ENCODE measurements at regions not wholly inside any gene's neighbourhood (a gene's known extent, or its start where the extent isn't known, plus 50 kb on each side); places are given as distances from the start of the nearest gene placed in this dataset.

DNA sequence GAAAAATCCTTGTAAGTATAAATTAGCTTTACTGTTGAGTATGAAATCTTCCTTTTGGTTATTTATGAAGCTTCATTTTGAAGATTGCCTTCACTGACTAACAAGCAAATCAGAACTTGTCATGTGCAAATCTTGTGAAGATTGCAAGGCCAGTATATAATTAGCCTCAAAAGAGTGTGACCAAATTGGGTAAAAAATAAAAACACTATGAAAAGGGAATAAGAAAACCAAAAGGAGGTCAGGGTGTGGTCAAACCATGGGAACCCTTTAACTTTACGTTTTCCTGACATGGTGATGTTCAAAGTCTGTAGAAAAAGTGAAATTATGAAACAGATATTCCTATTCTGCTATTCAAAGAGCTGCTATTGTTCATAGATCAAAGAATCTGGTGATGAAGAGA is 230.3 kb downstream of the BCAT1 start:
- no peak overlapping the region for H3K4me2 ChIP-seq (ENCODE audit: insufficient read depth, low read length, poor library complexity, severe bottlenecking)
- no peak overlapping the region for H4K8ac ChIP-seq (ENCODE audit: low read depth, low read length)
- H2AK5ac ChIP-seq (ENCODE audit: low read depth, low read length) = no peak overlapping the region
- H3K14ac ChIP-seq (ENCODE audit: low read length) = no peak overlapping the region
- no peak overlapping the region for H3K23ac ChIP-seq (ENCODE audit: low read depth, low read length, poor library complexity)
- H3K9me3 ChIP-seq (replicated peaks in 1 of 2; ENCODE audit: control insufficient read depth in 2 of 2, insufficient read depth in 1 of 2, low read depth in 1 of 2, low read length in 2 of 2) = peaks cover 5% of the 10 kb centered on the region in 2 donors
- no peak overlapping the region for H4K91ac ChIP-seq (ENCODE audit: low read depth, low read length, poor library complexity)
- H3K4ac ChIP-seq (ENCODE audit: low read length) = no peak overlapping the region
- no peak overlapping the region for H2BK15ac ChIP-seq (ENCODE audit: low read length)
- no peak overlapping the region for H2BK12ac ChIP-seq (ENCODE audit: low read length)
- H3K27me3 ChIP-seq (ENCODE audit: control insufficient read depth in 3 of 3, insufficient read depth in 3 of 3, low read depth in 1 of 3, low read length in 3 of 3) = no peaks in the 10 kb centered on the region
- H3K36me3 ChIP-seq (replicated peaks in 1 of 2; ENCODE audit: control insufficient read depth in 2 of 2, insufficient read depth in 2 of 2, low read length in 2 of 2) = no peaks in the 10 kb centered on the region
- H2BK120ac ChIP-seq (ENCODE audit: low read depth, low read length) = no peak overlapping the region
- no peak overlapping the region for H3K18ac ChIP-seq (ENCODE audit: low read length)
- H3K4me3 ChIP-seq (ENCODE audit: low read length in 2 of 2) = no peak overlapping the region
- H2BK5ac ChIP-seq (ENCODE audit: low read length) = no peak overlapping the region
- no CpG with 5 or more reads among the region's 1 CpG for WGBS, 2 donors (ENCODE audit: extremely low coverage in 2 of 2, insufficient read length in 2 of 2, insufficient replicate concordance in 1 of 2)
- H3K27ac ChIP-seq (replicated peaks; ENCODE audit: low read length) = no peak overlapping the region
- no peak overlapping the region for H3K9ac ChIP-seq (ENCODE audit: low read depth, low read length, poor library complexity)
- no peaks in the 10 kb centered on the region for H3K79me1 ChIP-seq (ENCODE audit: low read depth, low read length)
- no peak for DNase-seq (ENCODE audit: low spot score)
- peaks cover 0 to 3% of the 10 kb centered on the region in 2 donors for H3K4me1 ChIP-seq (ENCODE audit: control insufficient read depth in 2 of 2, insufficient read depth in 1 of 2, low read depth in 1 of 2, low read length in 2 of 2)
- no peak overlapping the region for H2AFZ ChIP-seq (ENCODE audit: low read length)

DNA sequence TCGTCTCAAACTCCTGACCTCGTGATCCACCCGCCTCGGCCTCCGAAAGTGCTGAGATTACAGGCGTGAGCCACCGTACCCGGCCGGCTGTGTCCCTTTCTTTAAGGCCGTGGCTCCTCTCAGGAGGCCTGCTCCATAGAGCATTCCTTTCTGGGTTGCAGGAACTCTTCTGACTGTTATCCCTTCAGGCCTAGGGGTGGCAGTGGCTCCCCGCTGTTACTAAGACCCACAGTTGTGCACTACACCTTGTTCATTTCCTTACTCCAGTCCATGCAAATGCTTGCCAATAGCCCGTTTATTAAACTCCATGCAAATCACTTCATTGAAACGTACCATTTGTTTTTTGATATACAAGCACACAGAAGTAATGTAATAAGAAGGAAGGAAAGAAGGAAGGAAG is 234.7 kb downstream of the BCAT1 start:
- Histone ChIP-seq H3K9me3 (replicated peaks in 1 of 2; ENCODE audit: control insufficient read depth in 2 of 2, insufficient read depth in 1 of 2, low read depth in 1 of 2, low read length in 2 of 2) (peaks cover 2% of the 10 kb centered on the region in 2 donors), H3K4me1 (ENCODE audit: control insufficient read depth in 2 of 2, insufficient read depth in 1 of 2, low read depth in 1 of 2, low read length in 2 of 2) (peaks cover 0 to 3% of the 10 kb centered on the region in 2 donors), H3K9ac (ENCODE audit: low read depth, low read length, poor library complexity) (no peak overlapping the region), H4K8ac (ENCODE audit: low read depth, low read length) (no peak overlapping the region), H3K27ac (replicated peaks; ENCODE audit: low read length) (no peak overlapping the region), H3K4me3 (ENCODE audit: low read length in 2 of 2) (no peak overlapping the region), H2BK12ac (ENCODE audit: low read length) (no peak overlapping the region), H2BK120ac (ENCODE audit: low read depth, low read length) (no peak overlapping the region), H3K36me3 (replicated peaks in 1 of 2; ENCODE audit: control insufficient read depth in 2 of 2, insufficient read depth in 2 of 2, low read length in 2 of 2) (no peaks in the 10 kb centered on the region), H2AFZ (ENCODE audit: low read length) (no peak overlapping the region), H3K23ac (ENCODE audit: low read depth, low read length, poor library complexity) (no peak overlapping the region), H3K14ac (ENCODE audit: low read length) (no peak overlapping the region), H2BK5ac (ENCODE audit: low read length) (no peak overlapping the region), H4K91ac (ENCODE audit: low read depth, low read length, poor library complexity) (no peak overlapping the region), H2AK5ac (ENCODE audit: low read depth, low read length) (no peak overlapping the region), H3K4ac (ENCODE audit: low read length) (no peak overlapping the region), H3K27me3 (ENCODE audit: control insufficient read depth in 3 of 3, insufficient read depth in 3 of 3, low read depth in 1 of 3, low read length in 3 of 3) (no peaks in the 10 kb centered on the region), H3K4me2 (ENCODE audit: insufficient read depth, low read length, poor library complexity, severe bottlenecking) (no peak overlapping the region), H3K18ac (ENCODE audit: low read length) (no peak overlapping the region), H3K79me1 (ENCODE audit: low read depth, low read length) (no peaks in the 10 kb centered on the region), H2BK15ac (ENCODE audit: low read length) (no peak overlapping the region)
- WGBS, 2 donors (ENCODE audit: extremely low coverage in 2 of 2, insufficient read length in 2 of 2, insufficient replicate concordance in 1 of 2) = no CpG with 5 or more reads among the region's 13 CpGs
- DNase-seq (ENCODE audit: low spot score) = no peak

DNA sequence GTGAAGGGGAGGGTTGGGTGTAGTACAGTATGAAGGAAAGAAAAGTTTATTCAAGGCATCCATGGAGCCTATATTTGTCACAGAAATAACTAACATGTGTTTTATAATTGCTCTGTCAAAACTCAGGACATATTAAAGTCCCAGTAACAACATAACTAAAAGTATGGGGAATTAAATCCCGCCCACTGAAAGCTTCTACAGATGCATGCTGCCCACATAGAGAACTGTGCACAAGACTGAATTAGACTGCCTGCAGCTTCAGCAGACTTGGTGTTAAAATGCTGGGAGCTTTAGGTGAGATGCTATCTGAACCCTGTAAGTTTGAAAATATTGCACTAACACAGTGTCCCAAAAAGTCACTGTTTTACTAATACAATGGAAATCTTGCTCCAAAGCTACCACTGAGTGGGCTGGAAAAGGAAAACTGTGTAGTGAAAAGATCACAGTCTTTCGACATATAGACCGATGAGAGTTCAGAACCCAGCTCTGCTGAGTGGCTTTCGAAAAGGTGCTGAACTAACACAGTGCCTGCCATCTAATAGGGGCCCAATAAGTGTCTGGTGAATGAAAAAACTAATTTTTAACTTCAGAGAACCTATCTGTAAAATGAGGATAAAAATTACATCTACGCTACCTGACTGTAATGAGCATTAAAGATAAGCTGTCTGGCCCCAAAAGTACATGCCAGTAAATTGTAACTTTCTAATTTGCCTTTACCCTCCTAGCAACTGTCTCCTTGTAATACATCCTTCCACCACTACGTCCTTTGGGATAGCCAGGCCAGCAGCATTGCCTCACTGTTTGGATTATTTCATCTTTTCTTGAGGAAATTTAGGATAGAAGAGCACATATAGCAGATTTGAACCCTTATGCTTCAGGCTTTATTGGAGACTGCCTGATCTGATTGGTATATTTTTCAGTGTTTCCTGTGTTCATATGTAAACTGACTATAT is 237.6 kb downstream of the BCAT1 start:
- no peak overlapping the region for H3K14ac ChIP-seq (ENCODE audit: low read length)
- no peaks in the 10 kb centered on the region for H3K79me1 ChIP-seq (ENCODE audit: low read depth, low read length)
- H3K27me3 ChIP-seq (ENCODE audit: control insufficient read depth in 3 of 3, insufficient read depth in 3 of 3, low read depth in 1 of 3, low read length in 3 of 3) = no peaks in the 10 kb centered on the region
- H3K36me3 ChIP-seq (replicated peaks in 1 of 2; ENCODE audit: control insufficient read depth in 2 of 2, insufficient read depth in 2 of 2, low read length in 2 of 2) = no peaks in the 10 kb centered on the region
- no peak overlapping the region for H4K8ac ChIP-seq (ENCODE audit: low read depth, low read length)
- peaks cover 2% of the 10 kb centered on the region in 2 donors for H3K9me3 ChIP-seq (replicated peaks in 1 of 2; ENCODE audit: control insufficient read depth in 2 of 2, insufficient read depth in 1 of 2, low read depth in 1 of 2, low read length in 2 of 2)
- no peak overlapping the region for H4K91ac ChIP-seq (ENCODE audit: low read depth, low read length, poor library complexity)
- H2BK15ac ChIP-seq (ENCODE audit: low read length) = no peak overlapping the region
- peak overlapping the region; percentile 11 for H2AFZ ChIP-seq (ENCODE audit: low read length)
- H3K4me1 ChIP-seq (ENCODE audit: control insufficient read depth in 2 of 2, insufficient read depth in 1 of 2, low read depth in 1 of 2, low read length in 2 of 2) = no peaks in the 10 kb centered on the region
- no peak overlapping the region for H3K4me2 ChIP-seq (ENCODE audit: insufficient read depth, low read length, poor library complexity, severe bottlenecking)
- H2BK5ac ChIP-seq (ENCODE audit: low read length) = no peak overlapping the region
- no peak overlapping the region for H3K9ac ChIP-seq (ENCODE audit: low read depth, low read length, poor library complexity)
- DNase-seq (ENCODE audit: low spot score) = no peak
- no peak overlapping the region for H3K18ac ChIP-seq (ENCODE audit: low read length)
- WGBS, 2 donors (ENCODE audit: extremely low coverage in 2 of 2, insufficient read length in 2 of 2, insufficient replicate concordance in 1 of 2) = no CpG with 5 or more reads among the region's 6 CpGs
- H3K27ac ChIP-seq (replicated peaks; ENCODE audit: low read length) = no peak overlapping the region
- H2BK120ac ChIP-seq (ENCODE audit: low read depth, low read length) = no peak overlapping the region
- no peak overlapping the region for H2AK5ac ChIP-seq (ENCODE audit: low read depth, low read length)
- no peak overlapping the region for H3K4ac ChIP-seq (ENCODE audit: low read length)
- no peak overlapping the region for H3K23ac ChIP-seq (ENCODE audit: low read depth, low read length, poor library complexity)
- H2BK12ac ChIP-seq (ENCODE audit: low read length) = no peak overlapping the region
- H3K4me3 ChIP-seq (ENCODE audit: low read length in 2 of 2) = no peak overlapping the region

DNA sequence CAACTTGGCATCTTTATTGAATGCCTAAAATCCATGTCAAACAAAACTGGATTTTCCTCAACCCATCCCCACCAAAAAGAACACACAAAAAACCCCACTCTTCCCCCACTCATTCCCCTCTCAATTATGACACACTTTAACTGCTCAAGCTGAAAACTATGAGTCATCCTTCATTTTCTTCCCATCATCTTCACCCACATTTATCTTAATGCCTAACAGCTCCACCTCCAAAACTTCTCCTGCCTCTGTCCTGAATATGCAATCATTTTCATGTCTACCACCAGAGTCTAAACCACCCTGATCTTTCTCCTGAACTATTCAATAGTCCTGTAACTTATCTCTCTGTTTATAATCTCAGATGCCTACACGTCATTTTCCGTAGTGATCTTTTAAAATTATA is 239.7 kb downstream of the BCAT1 start:
- DNase-seq (ENCODE audit: low spot score) = no peak
- Histone ChIP-seq H3K23ac (ENCODE audit: low read depth, low read length, poor library complexity) (no peak overlapping the region), H3K9ac (ENCODE audit: low read depth, low read length, poor library complexity) (no peak overlapping the region), H2AK5ac (ENCODE audit: low read depth, low read length) (no peak overlapping the region), H2BK5ac (ENCODE audit: low read length) (no peak overlapping the region), H3K27me3 (ENCODE audit: control insufficient read depth in 3 of 3, insufficient read depth in 3 of 3, low read depth in 1 of 3, low read length in 3 of 3) (no peaks in the 10 kb centered on the region), H3K4me3 (ENCODE audit: low read length in 2 of 2) (no peak overlapping the region), H4K91ac (ENCODE audit: low read depth, low read length, poor library complexity) (no peak overlapping the region), H2BK15ac (ENCODE audit: low read length) (no peak overlapping the region), H3K27ac (replicated peaks; ENCODE audit: low read length) (no peak overlapping the region), H3K4me2 (ENCODE audit: insufficient read depth, low read length, poor library complexity, severe bottlenecking) (no peak overlapping the region), H3K4me1 (ENCODE audit: control insufficient read depth in 2 of 2, insufficient read depth in 1 of 2, low read depth in 1 of 2, low read length in 2 of 2) (no peaks in the 10 kb centered on the region), H3K79me1 (ENCODE audit: low read depth, low read length) (no peaks in the 10 kb centered on the region), H2BK12ac (ENCODE audit: low read length) (no peak overlapping the region), H3K4ac (ENCODE audit: low read length) (no peak overlapping the region), H2AFZ (ENCODE audit: low read length) (peak overlapping the region; percentile 18), H3K14ac (ENCODE audit: low read length) (no peak overlapping the region), H3K18ac (ENCODE audit: low read length) (no peak overlapping the region), H3K9me3 (replicated peaks in 1 of 2; ENCODE audit: control insufficient read depth in 2 of 2, insufficient read depth in 1 of 2, low read depth in 1 of 2, low read length in 2 of 2) (peaks cover under 1 to 2% of the 10 kb centered on the region in 2 donors), H2BK120ac (ENCODE audit: low read depth, low read length) (no peak overlapping the region), H4K8ac (ENCODE audit: low read depth, low read length) (no peak overlapping the region), H3K36me3 (replicated peaks in 1 of 2; ENCODE audit: control insufficient read depth in 2 of 2, insufficient read depth in 2 of 2, low read length in 2 of 2) (no peaks in the 10 kb centered on the region)
- WGBS, 2 donors (ENCODE audit: extremely low coverage in 2 of 2, insufficient read length in 2 of 2, insufficient replicate concordance in 1 of 2) = no CpG with 5 or more reads among the region's 2 CpGs
